ENCODE measurements at regions not wholly inside any gene's neighbourhood (a gene's known extent, or its start where the extent isn't known, plus 50 kb on each side); places are given as distances from the start of the nearest gene placed in this dataset.
"Not testable (repeated sequence)": the region's sequence is repeated elsewhere in the genome, so short reads cannot be mapped to it uniquely, and the experiment has no call there.

- DNase-seq: no peak
Measured at GRCh38 chr6:27854421-27854820, 57.8 kb downstream of the OR2B2 start.

- no peak for DNase-seq
Measured at GRCh38 chr6:27851440-27851839, 60.8 kb downstream of the OR2B2 start.

- DNase-seq: not testable (repeated sequence)
Measured at GRCh38 chr6:27849001-27849400, 63.2 kb downstream of the OR2B2 start.

- no peak for DNase-seq
Measured at GRCh38 chr6:27847706-27848105, 64.5 kb downstream of the OR2B2 start.

- DNase-seq: no peak
Measured at GRCh38 chr6:27840572-27840971, 71.6 kb downstream of the OR2B2 start.

DNA sequence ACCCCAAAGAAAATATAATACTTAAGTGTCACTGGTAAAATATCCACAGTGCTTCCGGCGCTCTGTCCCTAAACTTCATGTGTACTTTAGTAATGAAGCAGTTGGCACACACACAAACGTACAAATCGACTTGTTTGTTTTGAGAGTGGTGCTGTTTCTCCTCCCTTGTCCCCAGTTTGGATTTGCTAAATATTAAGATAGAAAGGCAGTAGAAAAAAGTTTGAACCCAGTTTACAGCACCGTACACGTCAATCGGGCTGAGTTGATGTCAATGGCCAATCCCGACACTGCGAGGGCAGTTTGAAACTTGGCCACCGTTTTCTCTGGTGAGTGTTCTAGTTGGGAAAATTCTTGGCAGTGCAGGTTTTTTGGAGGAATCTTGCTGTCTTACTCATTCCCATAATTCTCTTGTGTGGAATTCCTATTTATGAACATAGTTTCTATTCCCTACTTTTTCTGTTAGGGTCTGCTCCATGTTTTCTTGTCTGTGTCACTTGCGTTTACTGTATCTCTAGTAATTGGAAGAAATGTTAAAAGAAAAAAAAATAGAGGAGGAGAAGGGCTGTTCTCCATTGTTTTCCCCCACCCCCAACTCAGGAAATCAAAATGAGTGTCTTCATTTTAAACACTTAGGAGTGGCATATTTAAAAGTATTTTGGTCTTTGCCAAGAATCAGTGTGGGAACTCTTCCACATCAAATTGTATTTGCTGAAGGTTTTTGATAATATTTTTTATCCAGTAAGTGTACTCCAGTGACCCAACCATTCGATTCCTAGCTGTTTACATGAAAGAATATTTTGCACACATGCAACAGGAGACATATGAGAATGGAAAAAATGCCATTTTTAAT lies 72.3 kb downstream of the OR2B2 start:
- no peak for DNase-seq

- no peak for DNase-seq
Measured at GRCh38 chr6:27838945-27839625, 73.1 kb downstream of the OR2B2 start.

GRCh38 chr6:27838058-27838944 lies 73.9 kb downstream of the OR2B2 start:
- DNase-seq: peak; percentile 91

- DNase-seq: no peak
Measured at GRCh38 chr6:27837625-27838057, 74.6 kb downstream of the OR2B2 start.

GRCh38 chr6:27836783-27837624 lies 75.2 kb downstream of the OR2B2 start:
- DNase-seq: peak; percentile 60

DNA sequence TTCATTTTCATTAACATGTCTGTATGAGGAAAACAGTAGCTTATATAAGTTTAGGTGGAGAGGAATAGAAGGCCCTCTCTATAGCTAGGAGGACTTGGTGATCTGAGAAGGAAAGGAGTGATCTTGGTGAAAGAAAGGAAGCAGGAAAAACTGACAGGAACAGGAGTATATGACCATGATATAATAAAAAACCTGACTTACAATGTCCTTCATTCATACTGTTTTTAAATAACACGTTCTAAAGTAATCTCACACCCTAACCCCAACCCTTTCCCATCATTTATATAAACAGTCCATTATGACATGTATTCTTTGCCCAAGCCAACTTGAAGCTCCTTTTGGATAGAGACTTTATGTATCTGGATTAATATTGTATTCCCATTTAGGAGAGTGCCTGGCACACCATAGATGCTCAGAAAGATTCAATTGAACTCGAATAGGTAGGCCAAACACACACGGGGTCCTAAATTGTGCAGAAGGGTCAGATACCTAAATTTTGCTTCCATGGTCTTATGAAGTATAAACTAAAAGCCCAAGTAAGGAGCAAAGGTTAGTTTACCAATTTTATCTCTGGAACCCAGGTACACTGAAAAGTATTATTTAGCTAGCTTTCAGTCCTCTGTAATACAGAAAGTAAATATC lies 75.9 kb downstream of the OR2B2 start:
- DNase-seq: no peak

GRCh38 chr6:27834879-27835549 lies 77.2 kb downstream of the OR2B2 start:
- DNase-seq: no peak

DNA sequence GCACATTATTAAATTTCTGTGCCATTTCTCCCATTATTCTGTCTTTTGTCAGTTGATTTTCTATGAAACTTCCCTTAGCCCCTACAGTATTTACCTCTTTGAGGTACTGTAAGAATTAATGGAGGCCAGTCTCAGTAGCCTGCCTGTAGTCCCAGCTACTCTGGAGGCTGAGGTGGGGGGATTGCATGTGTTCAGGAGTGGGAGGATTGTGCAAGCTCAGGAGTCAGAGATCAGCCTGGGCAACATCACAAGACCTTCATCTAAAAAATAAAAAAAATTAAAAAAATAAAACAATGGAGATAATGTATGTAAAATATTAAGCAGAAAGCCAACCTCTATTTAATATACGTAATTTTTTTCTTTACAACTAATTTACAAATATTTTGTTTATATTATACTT lies 77.8 kb downstream of the OR2B2 start:
- no peak for DNase-seq

- peak; percentile 91 for DNase-seq
Measured at GRCh38 chr6:27831434-27832081, 80.6 kb downstream of the OR2B2 start.

DNA sequence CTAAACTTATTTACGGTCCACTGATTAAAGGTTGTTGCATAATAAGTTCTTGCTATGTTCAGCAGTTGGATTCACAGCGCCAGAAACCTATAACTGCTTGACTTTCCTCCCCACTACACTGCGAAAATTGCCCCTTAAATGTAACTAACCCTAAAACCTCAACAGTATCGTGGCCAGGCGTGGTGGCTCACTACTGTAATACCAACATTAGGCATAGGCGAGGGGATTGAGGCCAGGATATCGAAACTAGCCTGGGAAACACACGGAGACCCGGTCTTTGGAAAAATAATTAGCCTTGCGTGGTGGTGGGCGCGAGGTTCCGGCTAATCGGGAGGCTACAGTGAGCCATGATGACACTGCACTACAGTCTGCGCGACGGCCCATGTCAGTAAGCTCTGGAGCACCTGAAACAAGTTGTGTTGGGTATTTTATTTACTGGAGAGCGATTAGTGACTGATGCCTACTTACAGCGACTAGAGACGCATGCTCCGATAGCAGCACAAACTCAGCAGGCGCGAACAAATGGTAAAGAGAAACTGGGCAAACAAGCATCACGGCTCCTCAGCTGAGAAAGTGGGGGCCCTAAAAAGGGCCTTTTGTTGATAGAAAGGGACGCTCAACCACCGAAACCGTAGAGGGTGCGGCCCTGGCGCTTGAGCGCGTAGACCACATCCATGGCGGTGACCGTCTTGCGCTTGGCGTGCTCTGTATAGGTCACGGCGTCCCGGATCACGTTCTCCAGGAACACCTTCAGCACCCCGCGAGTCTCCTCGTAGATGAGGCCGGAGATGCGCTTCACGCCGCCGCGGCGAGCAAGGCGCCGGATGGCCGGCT lies 81.4 kb downstream of the OR2B2 start:
- peak; percentile 56 for DNase-seq

GRCh38 chr6:27830212-27830599 lies 82.0 kb downstream of the OR2B2 start:
- DNase-seq: no peak

- DNase-seq: no peak
Measured at GRCh38 chr6:27829453-27830211, 82.6 kb downstream of the OR2B2 start.

- not testable (repeated sequence) for DNase-seq
Measured at GRCh38 chr6:27827477-27827876, 84.7 kb downstream of the OR2B2 start.

- DNase-seq: not testable (repeated sequence)
Measured at GRCh38 chr6:27826612-27826985, 85.6 kb downstream of the OR2B2 start.
